Peyer's patch (tissue), 4 donors: ENCODE measurements at regions not wholly inside any gene's neighbourhood (a gene's known extent, or its start where the extent isn't known, plus 50 kb on each side); places are given as distances from the start of the nearest gene placed in this dataset.

ENCODE experiments used
- POLR2A ChIP-seq, 2 donors: fragments of 450-650 bp; IDR thresholded peaks; one replicate each; pipeline ENCODE4 v1.5.1; 2017; ENCODE audit warnings: antibody characterized with exemption in 2 of 2, mild to moderate bottlenecking in 2 of 2, moderate library complexity in 2 of 2
- TF ChIP-seq, protein P1 (sequence below), 6 experiments: fragments of 450-650 bp in 4 of 6; fragments of 200-600 bp in 2 of 6; sonication (generic) in 1 of 6; IDR thresholded peaks; one replicate each; pipeline ENCODE4 v1.5.1; 2017 to 2019; ENCODE audit warnings: antibody characterized with exemption in 6 of 6, mild to moderate bottlenecking in 3 of 6, moderate library complexity in 1 of 6

DNA sequence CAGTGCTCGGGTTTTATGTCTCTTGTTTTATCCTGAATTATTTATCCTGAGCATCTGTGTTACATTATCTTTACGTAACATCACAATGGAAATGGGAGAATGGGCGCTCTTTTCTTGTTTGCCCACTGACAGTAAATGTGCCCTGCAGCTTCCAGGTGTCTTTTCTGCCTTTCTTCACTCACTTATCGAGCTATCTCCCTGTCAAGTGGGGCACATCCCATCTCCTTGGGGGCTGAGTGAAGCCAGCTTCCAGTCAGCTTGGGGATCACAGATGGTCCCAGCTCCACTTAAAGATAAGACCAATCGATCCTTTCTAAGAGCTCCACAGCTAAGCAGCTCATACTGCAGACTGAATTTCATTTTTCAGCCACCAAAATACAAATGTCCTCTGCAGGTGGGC is 125.8 kb downstream of the KBTBD8 start:
- TF ChIP-seq, protein P1, sequence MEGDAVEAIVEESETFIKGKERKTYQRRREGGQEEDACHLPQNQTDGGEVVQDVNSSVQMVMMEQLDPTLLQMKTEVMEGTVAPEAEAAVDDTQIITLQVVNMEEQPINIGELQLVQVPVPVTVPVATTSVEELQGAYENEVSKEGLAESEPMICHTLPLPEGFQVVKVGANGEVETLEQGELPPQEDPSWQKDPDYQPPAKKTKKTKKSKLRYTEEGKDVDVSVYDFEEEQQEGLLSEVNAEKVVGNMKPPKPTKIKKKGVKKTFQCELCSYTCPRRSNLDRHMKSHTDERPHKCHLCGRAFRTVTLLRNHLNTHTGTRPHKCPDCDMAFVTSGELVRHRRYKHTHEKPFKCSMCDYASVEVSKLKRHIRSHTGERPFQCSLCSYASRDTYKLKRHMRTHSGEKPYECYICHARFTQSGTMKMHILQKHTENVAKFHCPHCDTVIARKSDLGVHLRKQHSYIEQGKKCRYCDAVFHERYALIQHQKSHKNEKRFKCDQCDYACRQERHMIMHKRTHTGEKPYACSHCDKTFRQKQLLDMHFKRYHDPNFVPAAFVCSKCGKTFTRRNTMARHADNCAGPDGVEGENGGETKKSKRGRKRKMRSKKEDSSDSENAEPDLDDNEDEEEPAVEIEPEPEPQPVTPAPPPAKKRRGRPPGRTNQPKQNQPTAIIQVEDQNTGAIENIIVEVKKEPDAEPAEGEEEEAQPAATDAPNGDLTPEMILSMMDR (IDR thresholded peaks at IDR 0.05) = no peak
- no peak for TF ChIP-seq POLR2A (IDR thresholded peaks at IDR 0.05)
